ENCODE measurements at regions not wholly inside any gene's neighbourhood (a gene's known extent, or its start where the extent isn't known, plus 50 kb on each side); places are given as distances from the start of the nearest gene placed in this dataset.
"Not testable (repeated sequence)": the region's sequence is repeated elsewhere in the genome, so short reads cannot be mapped to it uniquely, and the experiment has no call there.

DNA sequence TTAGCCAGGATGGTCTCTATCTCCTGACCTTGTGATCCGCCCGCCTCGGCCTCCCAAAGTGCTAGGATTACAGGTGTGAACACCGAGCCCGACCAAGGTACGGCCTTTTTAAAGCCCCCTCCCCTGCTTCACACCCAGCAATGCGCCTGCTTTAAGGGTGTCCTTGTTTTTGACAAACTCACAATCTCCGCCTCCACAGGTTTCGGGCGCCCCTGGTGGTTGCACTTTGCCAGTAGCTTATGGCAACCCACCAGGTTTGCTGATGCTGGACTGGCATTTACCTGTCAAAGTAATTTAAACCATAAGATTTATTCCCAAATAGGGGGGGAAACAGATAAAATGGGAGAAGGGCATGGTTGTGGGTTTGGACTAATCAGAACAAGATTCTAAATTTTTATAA lies 883.6 kb downstream of the SPATA31A7 start:
- H3K36me3 ChIP-seq (ENCODE audit: low read depth, missing control alignments); H3K4me1 ChIP-seq; H3K27ac ChIP-seq; H3K9me3 ChIP-seq; intact Hi-C loops (cut with DNase I; ENCODE audit: low total_unique reads); H3K4me3 ChIP-seq; H3K27me3 ChIP-seq; DNase-seq: not testable (repeated sequence)
- WGBS, 2 donors, result no CpG with 5 or more reads among the region's 10 CpGs

DNA sequence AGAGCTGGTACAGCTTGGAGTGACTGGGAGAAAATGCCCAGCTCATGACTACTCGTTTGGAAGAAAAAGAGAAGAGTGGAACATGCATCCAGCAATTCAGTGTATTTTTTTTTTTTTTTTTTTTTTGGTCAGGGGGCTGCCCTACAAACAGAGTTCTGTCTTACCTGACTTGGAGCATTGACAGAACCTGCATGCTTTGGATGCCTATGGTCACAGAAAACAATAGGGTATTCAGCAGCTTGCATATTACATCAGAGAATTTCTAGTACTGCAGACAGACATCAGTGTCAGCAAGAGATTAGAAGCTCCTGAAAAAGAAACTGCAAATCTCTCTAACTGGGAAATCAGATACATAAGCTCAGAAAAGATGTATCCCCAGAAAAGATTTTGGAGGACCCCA lies 894.4 kb downstream of the SPATA31A7 start:
- DNase-seq; H3K4me1 ChIP-seq; H3K27me3 ChIP-seq; H3K4me3 ChIP-seq; intact Hi-C loops (cut with DNase I; ENCODE audit: low total_unique reads); H3K27ac ChIP-seq; H3K36me3 ChIP-seq (ENCODE audit: low read depth, missing control alignments); H3K9me3 ChIP-seq: not testable (repeated sequence)
- no CpG with 5 or more reads among the region's 1 CpG for WGBS, 2 donors

DNA sequence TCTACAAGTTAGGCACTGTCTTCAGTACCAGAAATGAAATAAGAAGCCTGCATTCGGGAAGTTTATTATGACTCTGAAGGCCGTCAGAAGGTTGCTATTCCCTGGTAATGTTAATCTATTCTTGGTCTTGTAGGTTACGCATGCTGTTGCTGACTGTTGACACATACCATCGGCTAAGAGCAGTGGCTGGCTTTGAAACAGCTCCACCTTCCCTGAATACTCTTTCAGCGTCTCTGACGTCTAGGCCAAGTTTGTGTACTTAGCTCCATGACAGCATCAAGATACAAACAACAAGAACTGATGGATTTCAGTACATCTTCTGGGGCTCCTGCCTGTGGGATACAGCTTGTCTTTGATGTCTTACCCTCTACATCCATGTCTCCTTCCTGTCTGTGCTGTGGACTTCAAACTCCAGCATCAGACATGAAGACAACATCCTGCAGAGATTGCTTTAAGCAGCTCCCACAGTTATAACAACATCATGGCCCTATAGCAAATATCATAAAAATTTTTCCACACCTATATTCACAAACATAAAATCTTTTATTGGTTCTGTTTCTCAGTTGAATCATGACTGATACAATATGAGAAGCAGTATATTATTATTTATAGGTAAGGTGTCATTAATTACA lies 906.0 kb downstream of the SPATA31A7 start:
- H3K27me3 ChIP-seq; H3K4me1 ChIP-seq; H3K27ac ChIP-seq; DNase-seq; H3K36me3 ChIP-seq (ENCODE audit: low read depth, missing control alignments); H3K9me3 ChIP-seq; H3K4me3 ChIP-seq; intact Hi-C loops (cut with DNase I; ENCODE audit: low total_unique reads): not testable (repeated sequence)
- no CpG with 5 or more reads among the region's 6 CpGs for WGBS, 2 donors

DNA sequence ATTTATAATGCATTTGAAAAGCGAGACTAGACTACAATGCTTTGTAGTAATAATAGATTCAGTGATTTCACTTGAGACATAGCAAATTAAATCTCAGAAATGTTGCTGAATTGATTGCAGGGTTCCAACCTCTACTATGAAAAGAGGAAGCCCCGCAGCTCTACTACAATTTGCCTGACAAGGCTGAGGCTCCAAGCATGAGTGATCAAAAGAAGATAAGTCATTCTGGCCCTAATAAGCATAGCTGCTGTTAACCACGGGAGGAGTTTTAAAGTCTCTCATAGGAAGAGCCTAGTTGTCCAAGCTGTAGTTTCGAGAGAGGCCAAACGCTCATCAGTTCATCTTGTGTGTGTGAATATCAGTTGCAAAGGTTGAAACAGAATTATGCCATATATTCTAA lies 920.6 kb downstream of the SPATA31A7 start:
- H3K36me3 ChIP-seq (ENCODE audit: low read depth, missing control alignments); H3K4me1 ChIP-seq; DNase-seq; intact Hi-C loops (cut with DNase I; ENCODE audit: low total_unique reads); H3K4me3 ChIP-seq; H3K27ac ChIP-seq; H3K9me3 ChIP-seq; H3K27me3 ChIP-seq: not testable (repeated sequence)
- WGBS, 2 donors, result 61 to 70% methylated on average over 3 of the region's 5 CpGs

DNA sequence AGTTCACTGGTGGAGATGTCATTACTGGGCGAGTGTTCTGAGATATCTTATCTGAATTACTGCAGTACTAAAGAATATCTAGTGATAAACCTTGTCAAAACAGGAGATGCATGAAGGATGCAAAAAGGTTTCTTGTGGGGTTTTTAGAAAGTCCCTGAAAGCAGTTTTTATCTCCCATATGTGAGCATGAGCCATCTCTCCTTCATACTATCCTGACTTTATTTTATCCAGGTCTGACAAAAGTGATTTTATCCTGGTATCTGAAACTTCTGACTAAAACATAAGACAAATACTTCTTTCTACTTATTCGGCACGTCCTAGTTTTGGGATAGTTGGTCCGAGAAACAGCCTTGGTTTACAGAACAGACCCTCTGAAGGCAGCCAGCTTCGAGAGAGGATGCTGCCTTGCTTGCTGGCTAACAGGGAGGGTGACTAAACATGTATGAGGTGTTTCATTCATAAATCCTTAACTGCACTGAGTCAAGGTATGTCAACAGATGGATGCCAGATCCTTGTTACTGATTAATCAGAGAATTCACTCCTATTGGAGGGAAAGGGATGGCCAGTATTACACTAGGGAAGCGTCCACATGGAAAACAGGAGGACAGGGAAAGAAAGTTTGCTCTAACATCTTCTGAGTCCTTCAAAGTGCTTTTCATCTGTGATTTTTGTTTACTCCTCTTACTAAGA lies 927.3 kb downstream of the SPATA31A7 start:
- H3K36me3 ChIP-seq (ENCODE audit: low read depth, missing control alignments); H3K27ac ChIP-seq; H3K9me3 ChIP-seq; H3K4me3 ChIP-seq; H3K27me3 ChIP-seq; H3K4me1 ChIP-seq; DNase-seq; intact Hi-C loops (cut with DNase I; ENCODE audit: low total_unique reads): not testable (repeated sequence)
- no CpG with 5 or more reads among the region's 6 CpGs for WGBS, 2 donors

DNA sequence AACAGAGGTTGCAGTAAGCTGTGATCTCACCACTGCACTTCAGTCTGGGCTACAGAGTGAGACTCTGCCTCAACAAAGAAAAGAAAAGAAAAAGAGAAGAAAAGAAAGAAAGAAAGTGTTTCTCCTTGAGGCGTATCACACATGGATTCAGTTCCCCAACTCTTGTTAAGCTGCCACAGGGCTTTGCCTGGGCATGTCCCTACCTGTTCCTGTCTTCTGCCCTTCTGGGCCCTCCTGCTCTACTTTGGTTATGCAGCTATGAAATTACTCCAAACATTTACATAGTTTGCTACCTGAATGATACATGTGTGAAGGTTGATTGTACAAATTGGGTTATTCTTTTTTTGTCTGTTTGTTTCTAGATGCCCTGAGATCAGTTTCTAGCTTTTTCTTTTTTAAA lies 929.8 kb downstream of the SPATA31A7 start:
- H3K27me3 ChIP-seq; intact Hi-C loops (cut with DNase I; ENCODE audit: low total_unique reads); DNase-seq; H3K4me1 ChIP-seq; H3K9me3 ChIP-seq; H3K27ac ChIP-seq; H3K4me3 ChIP-seq; H3K36me3 ChIP-seq (ENCODE audit: low read depth, missing control alignments): not testable (repeated sequence)
- WGBS, 2 donors, result no CpG with 5 or more reads among the region's 1 CpG

DNA sequence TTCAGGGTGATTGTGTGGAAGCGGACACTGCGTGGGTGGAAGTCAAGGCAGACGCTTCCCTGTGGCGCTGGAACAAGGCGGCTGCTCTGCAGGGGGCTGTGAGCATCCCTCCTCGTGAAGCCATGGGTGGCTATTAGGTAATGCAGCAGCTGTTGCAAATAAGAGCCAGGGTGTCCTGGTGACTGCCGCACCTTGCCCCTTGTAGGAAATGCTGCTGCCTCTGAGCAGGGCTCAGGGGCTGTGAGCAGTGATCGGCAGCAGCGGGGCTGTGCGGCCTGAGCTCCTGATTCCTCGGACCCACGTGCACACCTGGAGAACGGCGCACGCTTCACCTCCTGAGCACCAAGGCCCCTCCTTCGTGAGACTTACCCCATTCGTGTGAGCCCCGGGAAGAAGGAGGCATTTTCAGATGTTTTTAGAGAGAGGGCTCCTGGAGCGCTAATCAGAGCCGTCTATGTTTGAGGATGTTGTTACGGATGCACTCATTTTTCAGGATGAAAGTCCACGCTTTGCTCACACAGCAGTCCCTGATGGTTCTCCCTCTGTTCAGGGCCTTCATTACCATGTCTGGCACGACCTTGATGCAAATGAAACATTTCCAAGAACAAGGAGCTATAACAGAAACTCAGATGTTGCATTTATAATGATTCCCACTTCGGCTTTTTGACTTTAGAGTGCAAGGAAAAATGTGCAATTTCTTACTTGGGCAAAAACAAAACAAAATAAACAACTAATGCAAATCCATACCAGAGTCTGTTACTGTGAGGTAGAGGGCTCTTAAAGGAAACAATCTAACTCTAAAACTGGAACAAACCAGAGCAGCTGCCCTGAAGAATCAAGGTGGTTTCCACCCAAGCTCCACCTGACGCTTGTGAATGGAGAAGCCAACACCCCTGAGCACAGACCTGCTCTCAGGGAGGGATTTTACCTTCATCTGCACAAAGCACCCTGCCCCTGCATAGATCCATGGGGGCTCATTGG lies 936.1 kb downstream of the SPATA31A7 start:
- H3K4me1 ChIP-seq; H3K36me3 ChIP-seq (ENCODE audit: low read depth, missing control alignments); H3K27me3 ChIP-seq; H3K27ac ChIP-seq; H3K4me3 ChIP-seq; DNase-seq; intact Hi-C loops (cut with DNase I; ENCODE audit: low total_unique reads); H3K9me3 ChIP-seq: not testable (repeated sequence)
- WGBS, 2 donors, result 55% methylated on average over 2 of the region's 25 CpGs; no CpG with 5 or more reads in 1 of the 2 donors

DNA sequence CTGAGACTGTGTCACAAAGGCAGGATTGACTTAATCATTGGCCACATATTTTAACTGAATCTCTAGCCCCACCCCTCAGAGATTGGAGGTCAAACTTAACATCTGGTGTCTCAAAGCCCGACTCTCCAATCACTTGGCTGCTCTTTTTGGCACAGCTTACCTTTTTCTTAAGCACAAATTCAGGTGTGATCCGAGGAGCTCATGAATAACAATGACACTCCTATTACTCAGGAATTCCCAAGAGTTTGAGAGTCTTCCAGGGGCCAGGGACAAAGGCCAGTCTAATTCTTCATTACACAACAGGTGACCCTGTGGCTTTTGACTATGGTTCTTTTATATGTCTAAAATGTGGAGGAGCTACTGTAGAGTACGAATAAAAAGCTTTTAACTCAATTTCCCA lies 945.2 kb downstream of the SPATA31A7 start:
- H3K4me1 ChIP-seq; H3K27me3 ChIP-seq; intact Hi-C loops (cut with DNase I; ENCODE audit: low total_unique reads); H3K36me3 ChIP-seq (ENCODE audit: low read depth, missing control alignments); DNase-seq; H3K27ac ChIP-seq; H3K9me3 ChIP-seq; H3K4me3 ChIP-seq: not testable (repeated sequence)
- WGBS, 2 donors, result no CpG with 5 or more reads among the region's 3 CpGs

DNA sequence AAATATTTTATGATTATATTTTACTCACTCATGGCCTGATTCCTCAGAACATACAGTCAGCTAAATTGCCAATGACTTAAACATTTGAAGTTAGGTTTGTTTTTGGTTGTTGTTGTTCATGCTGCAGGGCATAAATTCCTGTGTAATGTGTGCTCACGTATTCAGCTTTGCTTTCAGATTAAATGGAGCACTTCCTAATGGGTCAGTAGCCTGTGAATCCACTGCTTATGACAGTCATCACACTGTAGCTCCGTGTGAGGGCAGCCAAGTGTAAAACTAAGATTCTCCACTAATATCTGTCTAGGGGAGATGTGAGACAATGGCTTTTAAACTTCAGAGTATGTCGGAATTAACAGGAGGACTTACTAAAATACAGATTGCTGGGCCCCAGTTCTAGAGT lies 955.8 kb downstream of the SPATA31A7 start:
- H3K4me1 ChIP-seq; H3K9me3 ChIP-seq; H3K4me3 ChIP-seq; H3K27ac ChIP-seq; intact Hi-C loops (cut with DNase I; ENCODE audit: low total_unique reads); H3K27me3 ChIP-seq; H3K36me3 ChIP-seq (ENCODE audit: low read depth, missing control alignments); DNase-seq: not testable (repeated sequence)
- no CpG with 5 or more reads among the region's 3 CpGs for WGBS, 2 donors
